Upper lobe of left lung (tissue), 6 donors: ENCODE measurements at regions not wholly inside any gene's neighbourhood (a gene's known extent, or its start where the extent isn't known, plus 50 kb on each side); places are given as distances from the start of the nearest gene placed in this dataset.

Experiments
- ATAC-seq, 2 donors: fragments of 200-7000 bp; cut with Tn5 transposase; one replicate each; pipeline ENCODE4 v1.9.1; 2022; ENCODE audit warnings: mild to moderate bottlenecking in 2 of 2, moderate library complexity in 2 of 2; ENCODE audit not compliant: low FRiP score in 2 of 2
- DNase-seq, 2 donors: peaks; one replicate each; pipeline ENCODE4 v3.0.0-alpha.2; 2019 to 2020
- H3K27ac ChIP-seq, 4 donors: fragments of 200-600 bp; sonication (generic); one replicate each; pipeline ENCODE4 v1.5.1; 2016 to 2019
- H3K27me3 ChIP-seq, 4 donors: fragments of 200-600 bp; sonication (generic); one replicate each; pipeline ENCODE4 v1.5.1; 2017 to 2019
- H3K36me3 ChIP-seq, 4 donors: fragments of 200-600 bp; sonication (generic); one replicate each; pipeline ENCODE4 v1.5.1; 2016 to 2019
- H3K4me1 ChIP-seq, 4 donors: fragments of 200-600 bp; sonication (generic); one replicate each; pipeline ENCODE4 v1.5.1; 2018 to 2019
- H3K4me3 ChIP-seq, 4 donors: fragments of 200-600 bp; sonication (generic); one replicate each; pipeline ENCODE4 v1.5.1; 2017 to 2019; ENCODE audit warnings: mild to moderate bottlenecking in 2 of 4, moderate library complexity in 1 of 4
- H3K9me3 ChIP-seq, 4 donors: fragments of 200-600 bp; sonication (generic); one replicate each; pipeline ENCODE4 v1.5.1; 2018 to 2019
- CTCF ChIP-seq, 6 experiments: fragments of 450-650 bp in 4 of 6; fragments of 200-600 bp in 2 of 6; sonication (generic) in 2 of 6; IDR thresholded peaks; one replicate each; pipeline ENCODE4 v1.5.1; 2016 to 2019; ENCODE audit warnings: antibody characterized with exemption in 6 of 6
- EP300 ChIP-seq, 4 donors: sonication (generic); formaldehyde crosslinking; IDR thresholded peaks; one replicate each; pipeline ENCODE4 v1.5.1; 2017; ENCODE audit warnings: antibody characterized with exemption in 4 of 4, control low read depth in 2 of 4
- POLR2A ChIP-seq, 4 donors: fragments of 450-650 bp; IDR thresholded peaks; one replicate each; pipeline ENCODE4 v1.5.1; 2016 to 2017; ENCODE audit warnings: antibody characterized with exemption in 4 of 4, mild to moderate bottlenecking in 2 of 4
- POLR2AphosphoS5 ChIP-seq, 2 donors: sonication (generic); formaldehyde crosslinking; IDR thresholded peaks; one replicate each; pipeline ENCODE4 v1.5.1; 2017; ENCODE audit warnings: antibody characterized with exemption in 2 of 2
- WGBS, 2 donors: methylation state at CpG; one replicate each; pipeline ENCODE4 v1.1.5; 2017 to 2018; 5-methylcytosine and 5-hydroxymethylcytosine counted together
- donor health status: DM: no; HTN: no; CAD: no; lungs with moderate emphysema.
- donor health status: DM: no; HTN: yes; CAD: no; lungs with severe emphysema.

- DNase-seq, result no peak
- WGBS, 2 donors, result 93 to 94% methylated on average over 19 to 23 of the region's 23 CpGs
- no peak for ATAC-seq
- no peak overlapping the region for H3K27ac ChIP-seq
- H3K9me3 ChIP-seq, result no peaks in the 10 kb centered on the region
- no peaks in the 10 kb centered on the region for H3K4me1 ChIP-seq
- no peaks in the 10 kb centered on the region for H3K27me3 ChIP-seq
- H3K4me3 ChIP-seq, result no peak overlapping the region
- H3K36me3 ChIP-seq, result no peaks in the 10 kb centered on the region
- TF ChIP-seq POLR2AphosphoS5 (IDR thresholded peaks at IDR 0.05) (no peak), CTCF (IDR thresholded peaks at IDR 0.05) (no peak), POLR2A (IDR thresholded peaks at IDR 0.05) (no peak), EP300 (IDR thresholded peaks at IDR 0.05) (no peak)
Observed at GRCh38 chr22:48588151-48588877, 1239.4 kb downstream of the BRD1 start.

GRCh38 chr22:48587236-48587865 lies 1240.3 kb downstream of the BRD1 start:
- no peak overlapping the region for H3K4me3 ChIP-seq
- TF ChIP-seq POLR2A (IDR thresholded peaks at IDR 0.05) (no peak), EP300 (IDR thresholded peaks at IDR 0.05) (no peak), POLR2AphosphoS5 (IDR thresholded peaks at IDR 0.05) (no peak), CTCF (IDR thresholded peaks at IDR 0.05) (no peak)
- H3K27me3 ChIP-seq, result no peaks in the 10 kb centered on the region
- H3K9me3 ChIP-seq, result no peaks in the 10 kb centered on the region
- H3K4me1 ChIP-seq, result no peaks in the 10 kb centered on the region
- DNase-seq, result no peak
- H3K27ac ChIP-seq, result no peak overlapping the region
- H3K36me3 ChIP-seq, result no peaks in the 10 kb centered on the region
- no peak for ATAC-seq
- WGBS, 2 donors, result 89 to 93% methylated on average over 17 to 18 of the region's 18 CpGs

DNA sequence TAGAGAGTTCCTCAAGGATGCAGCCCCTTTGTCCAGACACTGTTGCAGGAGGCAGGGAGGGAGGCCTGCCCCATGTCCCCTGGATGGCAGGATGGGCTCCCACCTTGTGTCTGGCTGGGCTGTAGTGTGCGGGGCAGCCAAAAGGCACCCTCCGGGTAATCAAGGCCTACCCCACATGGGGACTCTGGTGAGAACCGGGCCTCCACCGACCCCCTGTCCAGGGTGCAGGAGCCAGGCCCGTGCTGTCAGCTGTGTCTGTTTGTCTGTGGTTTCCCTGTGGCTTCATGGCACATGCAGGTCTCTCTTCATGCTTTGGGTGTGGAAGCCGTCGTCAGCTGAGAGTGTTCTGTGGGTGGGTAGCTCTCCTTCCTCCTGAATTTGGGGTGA lies 1240.9 kb downstream of the BRD1 start:
- H3K27ac ChIP-seq, result no peak overlapping the region
- TF ChIP-seq CTCF (IDR thresholded peaks at IDR 0.05) (no peak), POLR2A (IDR thresholded peaks at IDR 0.05) (no peak)
- no peaks in the 10 kb centered on the region for H3K27me3 ChIP-seq
- H3K36me3 ChIP-seq, result no peaks in the 10 kb centered on the region
- 83 to 90% methylated on average over 2 to 7 of the region's 7 CpGs for WGBS, 2 donors
- ATAC-seq (no peak), DNase-seq (no peak)
- no peaks in the 10 kb centered on the region for H3K9me3 ChIP-seq
- no peaks in the 10 kb centered on the region for H3K4me1 ChIP-seq
- no peak overlapping the region for H3K4me3 ChIP-seq

GRCh38 chr22:48585916-48586798 lies 1241.5 kb downstream of the BRD1 start:
- TF ChIP-seq EP300 (IDR thresholded peaks at IDR 0.05), result no peak
- TF ChIP-seq CTCF (IDR thresholded peaks at IDR 0.05), result no peak
- no peak for TF ChIP-seq POLR2AphosphoS5 (IDR thresholded peaks at IDR 0.05)
- TF ChIP-seq POLR2A (IDR thresholded peaks at IDR 0.05), result no peak
- Histone ChIP-seq H3K4me3 (no peak overlapping the region), H3K27me3 (no peaks in the 10 kb centered on the region), H3K27ac (no peak overlapping the region), H3K9me3 (no peaks in the 10 kb centered on the region), H3K36me3 (no peaks in the 10 kb centered on the region), H3K4me1 (no peaks in the 10 kb centered on the region)
- 72 to 86% methylated on average over 10 to 21 of the region's 21 CpGs for WGBS, 2 donors
- peak in 1 of 2 donors; percentile 35 for DNase-seq
- no peak for ATAC-seq
